ENCODE measurements at regions not wholly inside any gene's neighbourhood (a gene's known extent, or its start where the extent isn't known, plus 50 kb on each side); places are given as distances from the start of the nearest gene placed in this dataset.

GRCh38 chr11:57124505-57124904 is 57.2 kb upstream of the LRRC55 start:
- Mint-ChIP-seq H3K36me3 (ENCODE audit: low read depth) (no peaks in the 10 kb centered on the region), H3K9me3 (no peaks in the 10 kb centered on the region), H3K27ac (no peak overlapping the region), H3K4me1 (ENCODE audit: low read depth) (no peaks in the 10 kb centered on the region), H3K4me3 (no peak overlapping the region), H3K27me3 (peaks cover 33% of the 10 kb centered on the region)
- ChIA-PET CTCF (interaction anchor here (1.2 kb wide), 1 partner anchor 125 kb away, joined by 4 read pairs; no protein-coding TSS in a partner anchor), POLR2A (no interaction called here)
- TF ChIP-seq CTCF (IDR thresholded peaks at IDR 0.05): no peak
- DNase-seq: no peak
- no peak for ATAC-seq
- intact Hi-C loops (cut with micrococcal nuclease): no loop called here

- Mint-ChIP-seq H3K36me3 (ENCODE audit: low read depth) (no peaks in the 10 kb centered on the region), H3K9me3 (no peaks in the 10 kb centered on the region), H3K27ac (no peak overlapping the region), H3K4me3 (no peak overlapping the region), H3K4me1 (ENCODE audit: low read depth) (no peaks in the 10 kb centered on the region), H3K27me3 (peaks cover 35% of the 10 kb centered on the region)
- CTCF ChIA-PET: interaction anchor here (1.2 kb wide), 1 partner anchor 124 kb away, joined by 4 read pairs; no protein-coding TSS in a partner anchor
- intact Hi-C loops (cut with micrococcal nuclease): no loop called here
- POLR2A ChIA-PET: no interaction called here
- ATAC-seq: no peak
- no peak for TF ChIP-seq CTCF (IDR thresholded peaks at IDR 0.05)
- DNase-seq: no peak
These were observed 56.8 kb upstream of the LRRC55 start for GRCh38 chr11:57124917-57125316.

- no peak overlapping the region for H3K27ac Mint-ChIP-seq
- no peaks in the 10 kb centered on the region for H3K4me1 Mint-ChIP-seq (ENCODE audit: low read depth)
- no peaks in the 10 kb centered on the region for H3K36me3 Mint-ChIP-seq (ENCODE audit: low read depth)
- CTCF ChIA-PET: interaction anchor here (1.0 kb wide), 1 partner anchor 123 kb away, joined by 3 read pairs; no protein-coding TSS in a partner anchor
- ATAC-seq (no peak), DNase-seq (no peak)
- no peak overlapping the region for H3K4me3 Mint-ChIP-seq
- POLR2A ChIA-PET: no interaction called here
- intact Hi-C loops (cut with micrococcal nuclease): no loop called here
- TF ChIP-seq CTCF (IDR thresholded peaks at IDR 0.05): no peak
- peaks cover 36% of the 10 kb centered on the region for H3K27me3 Mint-ChIP-seq
- no peaks in the 10 kb centered on the region for H3K9me3 Mint-ChIP-seq
These were observed 54.9 kb upstream of the LRRC55 start for GRCh38 chr11:57126766-57127400.

- no peak overlapping the region for H3K4me3 Mint-ChIP-seq
- no peaks in the 10 kb centered on the region for H3K9me3 Mint-ChIP-seq
- no peak for TF ChIP-seq CTCF (IDR thresholded peaks at IDR 0.05)
- ChIA-PET POLR2A (no interaction called here), CTCF (interaction anchor here (1.0 to 1.5 kb wide), 2 partner anchors 14 to 118 kb away, joined by 3 to 5 read pairs; no protein-coding TSS in a partner anchor)
- intact Hi-C loops (cut with micrococcal nuclease): no loop called here
- no peak for DNase-seq
- no peak overlapping the region for H3K27ac Mint-ChIP-seq
- no peaks in the 10 kb centered on the region for H3K36me3 Mint-ChIP-seq (ENCODE audit: low read depth)
- H3K27me3 Mint-ChIP-seq: peaks cover 24% of the 10 kb centered on the region
- ATAC-seq: no peak
- H3K4me1 Mint-ChIP-seq (ENCODE audit: low read depth): no peaks in the 10 kb centered on the region
These were observed 50.5 kb upstream of the LRRC55 start for GRCh38 chr11:57131080-57131790.
